GM19395 (cell line): ENCODE measurements at regions not wholly inside any gene's neighbourhood (a gene's known extent, or its start where the extent isn't known, plus 50 kb on each side); places are given as distances from the start of the nearest gene placed in this dataset.

Source experiments
- ATAC-seq: cut with Tn5 transposase; IDR thresholded peaks from one replicate; pipeline ENCODE4 v1.9.1; 2021; ENCODE audit warnings: mild to moderate bottlenecking, moderate library complexity; ENCODE audit not compliant: unreplicated experiment

GRCh38 chr2:160862226-160862625 is 298.0 kb upstream of the TANK start:
- no peak for ATAC-seq

DNA sequence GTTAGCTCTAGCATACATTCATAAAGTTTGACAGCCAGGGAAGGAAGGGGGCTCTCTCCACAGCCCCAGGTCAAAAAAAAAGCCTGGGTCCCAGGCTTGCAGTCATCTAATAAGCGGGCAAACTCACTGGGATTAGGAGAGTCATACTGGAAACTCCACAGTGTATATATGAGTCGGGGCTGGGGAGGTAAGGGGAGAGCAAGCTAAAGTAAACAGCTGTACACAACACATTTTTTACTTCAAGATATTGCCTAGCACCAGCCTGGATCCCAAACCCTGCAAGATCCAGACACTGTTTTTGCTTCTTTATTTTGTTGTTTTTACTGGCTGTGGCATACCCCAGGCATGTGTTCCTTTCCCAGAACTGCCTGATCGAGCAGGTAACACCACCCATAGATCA is 291.3 kb upstream of the TANK start:
- no peak for ATAC-seq

- no peak for ATAC-seq
Measured at GRCh38 chr2:160869411-160869810, 290.8 kb upstream of the TANK start.

GRCh38 chr2:160870729-160871465 is 289.3 kb upstream of the TANK start:
- ATAC-seq: no peak

DNA sequence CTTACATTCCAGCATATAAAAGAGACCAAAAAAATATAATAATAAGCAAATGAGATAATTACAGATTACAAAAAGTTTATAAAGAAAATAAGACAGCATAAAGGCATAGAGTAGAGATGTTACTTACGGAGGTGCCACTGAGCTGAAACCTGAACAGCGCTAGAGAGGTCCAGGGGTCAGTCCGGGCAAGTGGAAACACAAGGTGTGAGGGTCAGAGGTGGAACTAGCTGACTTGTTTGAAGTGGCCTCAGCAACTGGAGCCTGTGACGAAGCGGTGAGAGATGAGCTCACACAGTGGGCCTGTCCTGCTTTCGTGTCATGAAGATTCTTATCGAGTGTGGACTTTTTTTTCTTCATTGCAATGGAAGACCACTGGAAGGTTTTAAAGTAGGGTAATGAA is 288.3 kb upstream of the TANK start:
- ATAC-seq: no peak

DNA sequence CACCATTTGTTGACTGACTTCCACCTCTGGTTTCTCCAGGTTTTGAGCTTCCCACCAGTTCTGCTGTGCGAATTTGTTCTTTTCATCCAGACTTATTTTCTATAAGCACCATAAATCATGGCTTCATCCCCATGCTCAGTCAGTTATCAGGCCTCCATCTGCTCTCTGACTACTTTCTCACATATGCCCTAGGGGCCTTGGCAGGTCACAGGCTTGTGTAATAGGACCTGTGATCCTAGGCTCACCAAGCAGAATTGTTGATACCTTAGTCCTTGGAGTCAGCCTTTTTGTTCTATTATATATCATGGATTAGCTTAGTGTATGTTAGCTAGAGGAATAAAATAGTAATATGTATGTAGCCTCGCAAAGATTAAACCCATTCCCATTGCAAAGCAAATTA is 284.2 kb upstream of the TANK start:
- ATAC-seq: no peak

DNA sequence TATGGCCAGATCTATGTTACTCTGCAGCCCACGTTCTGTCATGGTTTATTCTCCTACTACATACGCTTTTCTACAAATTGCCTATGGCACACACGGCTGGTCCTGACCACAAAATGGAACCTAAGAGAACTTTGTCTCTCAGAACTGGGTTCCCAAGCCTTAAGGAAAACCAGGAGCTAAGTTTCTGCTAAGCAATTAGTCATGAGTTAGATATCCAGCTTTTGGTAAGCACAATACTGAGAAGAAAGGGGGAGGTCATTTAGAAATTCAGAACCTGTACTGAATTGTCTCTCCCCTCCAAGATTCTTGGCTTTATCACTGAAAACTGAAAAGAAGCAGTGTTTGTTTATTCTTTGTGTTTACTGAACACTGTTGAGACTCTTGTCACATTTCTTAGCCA is 283.5 kb upstream of the TANK start:
- ATAC-seq: no peak

DNA sequence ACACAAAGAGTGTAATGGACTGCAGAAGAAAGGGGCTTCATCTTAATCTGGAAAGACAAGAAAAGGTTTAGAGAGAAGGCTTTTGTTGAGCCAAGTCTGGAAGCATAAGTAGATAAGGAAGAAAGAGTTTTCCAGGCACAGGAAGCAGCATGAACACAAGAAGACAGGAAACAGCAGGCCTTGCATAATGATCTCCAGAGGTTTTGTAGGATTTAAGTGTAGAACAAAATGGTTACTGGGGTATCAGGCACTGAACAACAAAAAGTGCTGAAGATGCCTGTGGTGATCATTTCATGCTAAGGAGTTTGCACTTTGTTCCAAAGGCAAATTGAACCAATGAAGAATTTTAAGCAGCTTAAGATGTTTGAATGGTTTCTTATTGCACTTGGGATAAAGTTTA is 281.6 kb upstream of the TANK start:
- no peak for ATAC-seq

GRCh38 chr2:160882906-160883305 is 277.3 kb upstream of the TANK start:
- ATAC-seq: no peak

GRCh38 chr2:160884056-160884455 is 276.2 kb upstream of the TANK start:
- no peak for ATAC-seq

- no peak for ATAC-seq
Measured at GRCh38 chr2:160889439-160890170, 270.6 kb upstream of the TANK start.

GRCh38 chr2:160890667-160891352 is 269.4 kb upstream of the TANK start:
- no peak for ATAC-seq

DNA sequence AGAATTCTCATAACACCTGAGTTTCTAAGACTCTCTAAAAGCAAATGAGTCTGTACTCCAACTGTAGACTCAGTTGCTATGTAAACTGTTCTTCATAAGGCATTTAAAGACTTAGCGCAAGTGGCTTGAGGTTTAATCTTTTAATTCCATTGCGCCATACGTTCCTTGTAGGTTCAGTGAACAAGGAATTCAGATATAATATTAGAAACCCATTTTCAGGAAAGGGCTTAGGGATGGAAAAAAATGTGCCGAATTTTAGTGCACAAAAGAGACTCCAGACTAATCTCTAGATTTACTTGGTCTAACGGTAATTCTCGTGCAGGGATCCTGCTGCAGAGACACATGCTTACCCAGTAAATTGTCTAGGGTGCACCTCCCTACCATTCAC is 268.9 kb upstream of the TANK start:
- no peak for ATAC-seq

DNA sequence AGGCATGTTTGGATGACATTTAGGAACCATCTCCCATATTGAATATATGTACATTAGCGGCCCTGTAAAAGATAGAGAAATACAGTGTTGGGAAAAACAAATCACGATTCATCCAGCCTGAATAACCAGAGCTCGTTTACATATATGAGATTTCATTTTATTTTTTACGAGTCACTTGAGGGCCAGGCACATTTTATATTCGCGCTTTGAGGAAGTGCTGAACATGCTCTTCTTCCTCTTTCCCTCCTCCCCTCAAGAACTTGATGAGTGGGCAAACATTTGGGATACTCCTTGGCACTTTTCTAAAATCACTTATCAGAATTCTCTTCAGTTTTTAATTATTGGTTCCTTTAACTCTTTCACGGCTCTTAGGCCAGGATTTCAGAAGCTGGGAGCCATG is 268.0 kb upstream of the TANK start:
- no peak for ATAC-seq

GRCh38 chr2:160893581-160893980 is 266.6 kb upstream of the TANK start:
- ATAC-seq: no peak

DNA sequence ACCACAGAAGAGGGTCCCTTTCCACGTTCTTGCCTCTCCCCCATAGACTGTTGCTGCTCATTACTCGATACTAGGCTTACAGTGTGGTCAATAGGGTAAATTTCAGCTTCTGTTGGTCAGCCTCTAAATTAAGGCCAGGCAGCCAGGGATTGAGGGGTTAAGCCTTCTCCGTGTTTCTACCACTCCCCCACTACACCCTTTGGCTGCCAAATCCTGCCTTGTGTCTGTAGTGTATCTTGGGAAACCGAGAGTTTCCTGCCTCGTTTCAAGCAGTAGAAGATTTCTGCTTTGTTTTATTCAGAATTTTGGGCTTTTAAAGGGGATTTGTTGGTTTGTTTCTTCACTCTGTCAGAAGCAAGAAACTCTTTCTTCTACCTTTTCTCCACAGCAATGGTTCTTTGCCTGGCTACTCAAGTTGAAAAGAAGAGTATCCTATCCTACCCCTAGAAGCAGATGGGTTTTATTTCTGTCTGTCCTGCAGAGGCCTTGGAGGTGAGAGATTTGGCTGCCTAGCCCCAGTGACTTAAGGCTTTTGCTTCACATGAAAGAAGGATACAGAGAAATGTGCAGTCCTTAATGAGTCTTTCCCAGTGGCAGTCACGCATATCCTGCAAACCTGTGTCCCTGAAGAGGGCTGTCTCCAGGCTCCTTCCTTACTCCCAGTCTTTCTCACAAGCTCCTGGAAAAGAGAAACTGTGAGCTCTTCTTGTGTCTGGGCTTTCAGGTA is 261.5 kb upstream of the TANK start:
- ATAC-seq: no peak

DNA sequence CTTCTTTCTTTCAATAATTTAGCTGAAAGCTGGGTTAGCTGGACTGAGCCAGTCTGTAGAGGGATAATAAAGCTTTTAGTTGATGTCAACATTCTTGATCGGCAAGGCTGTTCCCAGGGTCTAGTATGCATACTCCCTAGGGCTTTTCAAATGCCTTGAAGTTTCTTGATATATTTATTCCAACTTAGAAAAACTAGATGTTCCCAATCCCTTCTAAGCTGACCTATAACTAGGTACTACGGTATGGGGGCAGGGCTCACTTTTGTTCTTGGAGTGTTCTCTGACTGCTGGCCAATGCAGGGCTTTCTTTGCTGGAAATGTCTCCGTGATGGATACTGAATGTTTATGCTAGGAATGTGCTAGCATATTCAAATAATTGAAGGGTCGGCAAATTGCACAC is 258.6 kb upstream of the TANK start:
- ATAC-seq: no peak

DNA sequence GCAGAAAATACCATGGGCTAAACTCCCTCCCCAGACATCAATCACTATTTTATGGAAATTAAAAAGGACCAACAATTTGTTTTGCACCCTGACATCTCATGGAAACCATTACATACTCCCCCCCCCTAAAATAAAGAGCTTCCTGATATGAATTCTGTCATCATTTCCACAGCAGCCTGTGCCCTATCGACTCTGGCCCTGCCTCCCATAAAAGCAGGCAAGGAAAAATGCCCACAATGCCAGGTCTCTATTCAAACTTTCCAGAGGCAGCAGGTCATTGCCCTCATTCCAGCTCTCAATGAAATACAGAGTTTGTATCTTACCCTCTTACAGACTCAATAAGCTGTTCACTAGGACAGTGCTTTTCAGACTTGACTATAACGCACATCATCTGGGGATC is 254.4 kb upstream of the TANK start:
- ATAC-seq: no peak

DNA sequence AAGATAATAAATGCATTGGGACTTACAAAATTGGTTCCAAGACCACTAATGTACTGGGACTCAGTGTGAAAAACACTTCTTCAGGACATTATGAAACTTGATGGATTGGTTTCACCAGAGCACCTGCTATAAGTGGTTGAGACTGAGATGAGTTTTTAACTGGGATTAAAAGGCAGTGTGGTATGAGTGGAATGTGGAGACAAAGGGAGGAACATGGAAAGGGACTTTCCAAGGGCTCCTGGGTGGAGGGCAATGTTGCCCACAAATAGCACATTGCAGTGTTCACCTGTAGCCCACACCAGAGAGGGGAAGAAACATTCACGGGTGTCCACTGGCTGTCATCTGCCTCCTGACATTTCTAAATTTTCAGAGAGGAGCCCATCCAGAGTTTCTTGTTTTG is 253.3 kb upstream of the TANK start:
- no peak for ATAC-seq

GRCh38 chr2:160907738-160908137 is 252.5 kb upstream of the TANK start:
- no peak for ATAC-seq

- ATAC-seq: no peak
Measured at GRCh38 chr2:160908157-160908556, 252.1 kb upstream of the TANK start.
